Bronchial epithelial cell (primary cell): ENCODE measurements at regions not wholly inside any gene's neighbourhood (a gene's known extent, or its start where the extent isn't known, plus 50 kb on each side); places are given as distances from the start of the nearest gene placed in this dataset.
"Not testable (repeated sequence)": the region's sequence is repeated elsewhere in the genome, so short reads cannot be mapped to it uniquely, and the experiment has no call there.

Source experiments
- DNase-seq: peaks from one replicate; pipeline ENCODE4 v3.0.0-alpha.2; 2010; ENCODE audit warnings: low read depth
- FAIRE-seq: peaks from 2 replicates; lab custom pipeline; 2011; peaks lifted over from hg19 to GRCh38; lab: Jason Lieb, UNC
- H3K27me3 ChIP-seq: 2 replicates; pipeline ENCODE4 v1.5.1; 2011; ENCODE audit warnings: low read length; ENCODE audit not compliant: control insufficient read depth, insufficient read depth
- H3K36me3 ChIP-seq: 2 replicates; pipeline ENCODE4 v1.5.1; 2011; ENCODE audit warnings: low read length; ENCODE audit not compliant: control insufficient read depth, insufficient read depth
- H3K4me3 ChIP-seq: 2 replicates; pipeline ENCODE4 v1.5.1; 2011; ENCODE audit warnings: mild to moderate bottlenecking, low read depth, low read length, control low read depth
- CTCF ChIP-seq: IDR thresholded peaks from 2 replicates; pipeline ENCODE4 v1.5.1; 2011; ENCODE audit warnings: mild to moderate bottlenecking, moderate library complexity, low read length, control low read depth, inconsistent platforms; ENCODE audit not compliant: insufficient read depth, severe bottlenecking

- FAIRE-seq, result no peak
- no peak for TF ChIP-seq CTCF
- H3K27me3 ChIP-seq, result no peaks in the 10 kb centered on the region
- H3K4me3 ChIP-seq, result no peak overlapping the region
- no peak for DNase-seq
- no peaks in the 10 kb centered on the region for H3K36me3 ChIP-seq
These were observed 56.2 kb upstream of the LRRTM4 start for GRCh38 chr2:77578354-77578753.

- DNase-seq (no peak), FAIRE-seq (no peak)
- Histone ChIP-seq H3K4me3 (no peak overlapping the region), H3K36me3 (no peaks in the 10 kb centered on the region), H3K27me3 (no peaks in the 10 kb centered on the region)
- no peak for TF ChIP-seq CTCF
These were observed 57.0 kb upstream of the LRRTM4 start for GRCh38 chr2:77579076-77579769.

- H3K36me3 ChIP-seq, result no peaks in the 10 kb centered on the region
- no peak for TF ChIP-seq CTCF
- no peak for FAIRE-seq
These were observed 66.3 kb upstream of the LRRTM4 start for GRCh38 chr2:77588438-77588837.

GRCh38 chr2:77590298-77590917 is 68.2 kb upstream of the LRRTM4 start:
- DNase-seq (no peak), FAIRE-seq (no peak)
- H3K36me3 ChIP-seq, result no peaks in the 10 kb centered on the region
- no peaks in the 10 kb centered on the region for H3K27me3 ChIP-seq
- H3K4me3 ChIP-seq, result no peak overlapping the region
- no peak for TF ChIP-seq CTCF

More at GRCh38 chr2:77588438-77588837, 66.3 kb upstream of the LRRTM4 start:
- H3K4me3 ChIP-seq, result no peak overlapping the region
- H3K27me3 ChIP-seq, result no peaks in the 10 kb centered on the region
- DNase-seq, result no peak

- FAIRE-seq, result not testable (repeated sequence)
These were observed 70.8 kb upstream of the LRRTM4 start for GRCh38 chr2:77592955-77593354.

GRCh38 chr2:77602771-77603170 is 80.6 kb upstream of the LRRTM4 start:
- no peak for TF ChIP-seq CTCF
- no peaks in the 10 kb centered on the region for H3K27me3 ChIP-seq
- no peak for FAIRE-seq
- no peaks in the 10 kb centered on the region for H3K36me3 ChIP-seq
- no peak overlapping the region for H3K4me3 ChIP-seq
- no peak for DNase-seq

More at GRCh38 chr2:77592955-77593354, 70.8 kb upstream of the LRRTM4 start:
- H3K27me3 ChIP-seq, H3K4me3 ChIP-seq, H3K36me3 ChIP-seq, DNase-seq: not testable (repeated sequence)
